Breast epithelium (tissue), 3 donors: ENCODE measurements at regions not wholly inside any gene's neighbourhood (a gene's known extent, or its start where the extent isn't known, plus 50 kb on each side); places are given as distances from the start of the nearest gene placed in this dataset.

ENCODE experiments used
- POLR2A ChIP-seq: fragments of 450-650 bp; IDR thresholded peaks from one replicate; pipeline ENCODE4 v1.6.1; 2016; ENCODE audit warnings: antibody characterized with exemption, mild to moderate bottlenecking, moderate library complexity
- TF ChIP-seq, protein P1 (sequence below), 3 donors: fragments of 450-650 bp; IDR thresholded peaks; one replicate each; pipeline ENCODE4 v1.5.1; 2016 to 2017; ENCODE audit warnings: antibody characterized with exemption in 3 of 3, mild to moderate bottlenecking in 3 of 3, moderate library complexity in 3 of 3

DNA sequence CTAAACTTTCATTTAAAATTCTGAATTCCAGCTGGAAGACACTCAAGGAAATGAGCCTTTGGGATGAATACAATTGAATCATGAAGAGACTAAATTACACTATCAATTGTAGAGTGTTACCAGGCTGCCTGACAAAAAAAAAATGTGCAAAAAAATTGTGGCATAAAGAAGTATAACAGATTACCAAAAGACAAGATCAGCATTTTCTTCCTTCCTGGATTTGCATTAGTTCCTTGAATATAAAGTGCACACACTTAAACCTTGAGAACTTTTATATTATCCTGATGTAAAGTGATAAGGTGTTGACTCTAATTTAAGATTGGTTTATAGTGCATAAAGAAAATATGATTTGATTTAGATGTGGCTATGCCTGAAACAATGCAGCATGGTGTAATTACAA lies 412.7 kb upstream of the KLF6 start:
- TF ChIP-seq POLR2A, result no peak
- TF ChIP-seq, protein P1, sequence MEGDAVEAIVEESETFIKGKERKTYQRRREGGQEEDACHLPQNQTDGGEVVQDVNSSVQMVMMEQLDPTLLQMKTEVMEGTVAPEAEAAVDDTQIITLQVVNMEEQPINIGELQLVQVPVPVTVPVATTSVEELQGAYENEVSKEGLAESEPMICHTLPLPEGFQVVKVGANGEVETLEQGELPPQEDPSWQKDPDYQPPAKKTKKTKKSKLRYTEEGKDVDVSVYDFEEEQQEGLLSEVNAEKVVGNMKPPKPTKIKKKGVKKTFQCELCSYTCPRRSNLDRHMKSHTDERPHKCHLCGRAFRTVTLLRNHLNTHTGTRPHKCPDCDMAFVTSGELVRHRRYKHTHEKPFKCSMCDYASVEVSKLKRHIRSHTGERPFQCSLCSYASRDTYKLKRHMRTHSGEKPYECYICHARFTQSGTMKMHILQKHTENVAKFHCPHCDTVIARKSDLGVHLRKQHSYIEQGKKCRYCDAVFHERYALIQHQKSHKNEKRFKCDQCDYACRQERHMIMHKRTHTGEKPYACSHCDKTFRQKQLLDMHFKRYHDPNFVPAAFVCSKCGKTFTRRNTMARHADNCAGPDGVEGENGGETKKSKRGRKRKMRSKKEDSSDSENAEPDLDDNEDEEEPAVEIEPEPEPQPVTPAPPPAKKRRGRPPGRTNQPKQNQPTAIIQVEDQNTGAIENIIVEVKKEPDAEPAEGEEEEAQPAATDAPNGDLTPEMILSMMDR (IDR thresholded peaks at IDR 0.05), result no peak
